Hippocampal formation (tissue), 2 donors: ENCODE measurements at regions not wholly inside any gene's neighbourhood (a gene's known extent, or its start where the extent isn't known, plus 50 kb on each side); places are given as distances from the start of the nearest gene placed in this dataset.

Source experiments
- DNase-seq, 2 donors: peaks; one replicate each; lab custom pipeline; 2025; lab: John Stamatoyannopoulos, UW

DNA sequence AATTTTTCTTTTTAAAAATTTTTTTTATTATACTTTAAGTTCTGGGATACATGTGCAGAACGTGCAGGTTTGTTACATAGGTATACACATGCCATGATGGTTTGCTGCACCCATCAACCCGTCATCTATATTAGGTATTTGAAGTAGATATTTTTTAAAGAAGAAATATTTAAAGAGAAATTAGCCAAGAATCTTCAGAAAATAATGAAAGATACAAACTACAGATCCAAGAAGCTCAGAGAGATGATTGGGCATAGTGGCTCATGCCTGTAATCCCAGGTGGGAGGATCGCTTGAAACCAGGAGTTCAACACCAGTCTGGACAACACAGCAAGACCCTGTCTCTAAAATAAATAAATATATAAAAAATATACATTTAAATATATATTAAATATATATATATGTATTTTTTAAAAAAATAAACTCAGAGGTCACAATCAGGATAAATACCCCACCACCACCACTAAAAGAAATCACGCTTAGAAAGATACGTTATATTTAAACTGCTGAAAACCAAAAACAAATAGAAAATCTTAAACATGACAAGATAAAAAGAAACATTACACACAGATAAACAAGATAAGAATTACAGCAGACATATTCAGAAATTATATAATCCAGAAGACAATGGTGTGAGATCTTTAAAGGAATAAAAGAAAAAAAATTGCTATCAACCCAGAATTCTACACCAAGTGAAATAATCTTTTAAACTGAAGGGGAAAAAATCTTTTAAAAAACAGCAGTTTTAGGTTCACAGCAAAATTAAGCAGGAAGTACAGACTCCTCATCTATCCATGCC is 57.5 kb downstream of the CSF2 start:
- no peak for DNase-seq

DNA sequence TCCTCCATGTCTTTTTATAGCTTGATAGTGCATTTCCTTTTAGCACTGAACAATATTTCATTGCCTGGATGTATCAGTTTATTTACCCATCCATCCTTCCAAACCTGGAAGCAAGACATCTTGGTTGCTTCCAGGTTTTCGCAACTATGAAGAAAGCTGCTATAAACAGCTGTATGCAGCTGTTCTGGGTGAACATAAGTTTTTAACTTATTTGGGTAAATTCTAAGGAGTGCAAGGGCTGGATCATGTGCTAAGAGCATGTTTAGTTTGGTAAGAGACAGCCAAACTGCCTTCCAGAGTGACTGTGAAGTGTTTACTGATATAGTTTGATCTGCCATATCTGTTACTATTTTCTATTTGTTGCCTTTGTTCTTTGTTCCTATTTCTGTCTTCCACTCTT is 58.5 kb downstream of the CSF2 start:
- DNase-seq = no peak

DNA sequence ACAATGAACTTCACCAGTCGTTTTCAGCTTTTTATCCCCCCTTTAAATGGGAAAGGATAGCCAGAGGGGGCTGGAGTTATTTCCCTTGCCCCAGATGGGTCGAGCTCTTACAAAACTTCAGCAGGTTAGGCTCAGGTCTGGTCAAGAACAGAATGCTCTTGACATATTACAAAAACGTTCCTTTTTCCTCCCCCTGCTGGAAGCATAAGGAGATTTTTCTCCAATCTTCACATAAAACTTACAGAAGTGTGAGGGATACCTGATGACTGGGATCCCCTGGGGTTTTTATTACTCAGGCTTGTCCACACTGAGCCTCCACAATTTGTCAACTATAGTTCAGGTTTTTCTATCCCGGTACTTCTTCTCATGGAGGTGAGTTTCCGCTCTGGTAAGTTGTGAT is 60.8 kb downstream of the CSF2 start:
- no peak for DNase-seq

DNA sequence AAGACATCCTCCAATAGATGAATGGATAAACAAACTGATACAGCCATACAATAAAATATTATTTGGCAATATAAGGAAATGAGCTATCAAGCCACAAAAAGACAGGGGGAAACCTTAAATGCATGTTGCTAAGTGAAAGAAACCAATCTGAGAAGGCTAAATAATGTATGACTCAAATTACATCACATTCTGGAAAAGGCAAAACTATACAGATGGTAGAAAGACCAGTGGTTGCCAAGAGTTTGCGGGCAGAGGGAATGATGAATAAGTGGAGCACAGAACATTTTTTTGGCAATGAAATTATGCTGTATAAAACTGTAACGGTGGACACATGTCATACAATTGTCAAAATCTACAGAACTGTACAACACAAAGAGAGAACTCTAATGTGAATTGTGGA is 63.3 kb downstream of the CSF2 start:
- peak in 1 of 2 donors; percentile 10 for DNase-seq

DNA sequence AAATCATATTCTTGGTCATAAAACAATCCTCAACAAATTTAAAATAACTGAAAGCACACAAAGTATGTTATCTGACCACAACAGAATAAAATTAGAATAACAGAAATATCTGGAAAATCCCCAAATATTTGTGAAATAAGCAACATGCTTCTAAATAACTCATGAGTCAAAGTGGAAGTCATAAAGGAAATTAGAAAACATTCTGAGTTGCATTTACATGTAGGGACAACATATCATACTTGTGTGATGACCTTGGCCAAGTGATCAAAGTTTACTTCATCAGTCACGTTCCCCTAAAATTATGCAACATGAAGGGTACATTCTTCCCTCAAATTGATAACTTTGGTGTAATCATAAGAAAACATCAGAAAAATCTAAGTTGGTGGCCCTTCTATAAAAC is 64.7 kb downstream of the CSF2 start:
- DNase-seq = no peak
